GM21367 (cell line): ENCODE measurements at regions not wholly inside any gene's neighbourhood (a gene's known extent, or its start where the extent isn't known, plus 50 kb on each side); places are given as distances from the start of the nearest gene placed in this dataset.

ENCODE experiments used
- ATAC-seq: cut with Tn5 transposase; IDR thresholded peaks from one replicate; pipeline ENCODE4 v1.9.1; 2021; ENCODE audit not compliant: unreplicated experiment

- no peak for ATAC-seq
Measured at GRCh38 chr10:33754052-33754451, 419.6 kb upstream of the NRP1 start.

GRCh38 chr10:33753389-33753788 lies 418.9 kb upstream of the NRP1 start:
- ATAC-seq: no peak

GRCh38 chr10:33749790-33750189 lies 415.3 kb upstream of the NRP1 start:
- no peak for ATAC-seq

- ATAC-seq: no peak
Measured at GRCh38 chr10:33749067-33749735, 414.7 kb upstream of the NRP1 start.

GRCh38 chr10:33746836-33747268 lies 412.4 kb upstream of the NRP1 start:
- no peak for ATAC-seq

GRCh38 chr10:33746186-33746585 lies 411.7 kb upstream of the NRP1 start:
- no peak for ATAC-seq

- ATAC-seq: no peak
Measured at GRCh38 chr10:33743429-33743857, 409.0 kb upstream of the NRP1 start.

- ATAC-seq: no peak
Measured at GRCh38 chr10:33739031-33739430, 404.6 kb upstream of the NRP1 start.

- ATAC-seq: no peak
Measured at GRCh38 chr10:33735464-33735923, 401.0 kb upstream of the NRP1 start.

GRCh38 chr10:33734393-33735155 lies 400.1 kb upstream of the NRP1 start:
- no peak for ATAC-seq

- no peak for ATAC-seq
Measured at GRCh38 chr10:33733058-33733457, 398.6 kb upstream of the NRP1 start.

GRCh38 chr10:33732161-33732680 lies 397.8 kb upstream of the NRP1 start:
- ATAC-seq: no peak

GRCh38 chr10:33731322-33731721 lies 396.9 kb upstream of the NRP1 start:
- ATAC-seq: no peak

GRCh38 chr10:33725430-33725829 lies 391.0 kb upstream of the NRP1 start:
- no peak for ATAC-seq

- no peak for ATAC-seq
Measured at GRCh38 chr10:33723181-33723580, 388.7 kb upstream of the NRP1 start.

- ATAC-seq: no peak
Measured at GRCh38 chr10:33722067-33722466, 387.6 kb upstream of the NRP1 start.

GRCh38 chr10:33721509-33721908 lies 387.0 kb upstream of the NRP1 start:
- ATAC-seq: no peak

GRCh38 chr10:33720161-33720560 lies 385.7 kb upstream of the NRP1 start:
- no peak for ATAC-seq

- no peak for ATAC-seq
Measured at GRCh38 chr10:33719005-33719703, 384.7 kb upstream of the NRP1 start.

- ATAC-seq: no peak
Measured at GRCh38 chr10:33716501-33717267, 382.2 kb upstream of the NRP1 start.
